Middle frontal gyrus (tissue), 1 donor: ENCODE measurements at regions not wholly inside any gene's neighbourhood (a gene's known extent, or its start where the extent isn't known, plus 50 kb on each side); places are given as distances from the start of the nearest gene placed in this dataset.

Experiments
- DNase-seq: peaks from one replicate; pipeline ENCODE4 v3.0.0-alpha.2; 2015; ENCODE audit warnings: low spot score; ENCODE audit errors: extremely low spot score

- DNase-seq, result no peak
Observed at GRCh38 chr6:167540796-167541195, 215.9 kb downstream of the TTLL2 start.

GRCh38 chr6:167541544-167541943, 216.7 kb downstream of the TTLL2 start:
- DNase-seq, result no peak

GRCh38 chr6:167543602-167544497, 219.0 kb downstream of the TTLL2 start:
- DNase-seq, result no peak

- no peak for DNase-seq
Observed at GRCh38 chr6:167546611-167547327, 221.9 kb downstream of the TTLL2 start.

- no peak for DNase-seq
Observed at GRCh38 chr6:167547328-167547692, 222.4 kb downstream of the TTLL2 start.

GRCh38 chr6:167547751-167548150, 222.9 kb downstream of the TTLL2 start:
- no peak for DNase-seq

- DNase-seq, result no peak
Observed at GRCh38 chr6:167548451-167548850, 223.6 kb downstream of the TTLL2 start.

- no peak for DNase-seq
Observed at GRCh38 chr6:167549213-167549612, 224.3 kb downstream of the TTLL2 start.

GRCh38 chr6:167550941-167551627, 226.2 kb downstream of the TTLL2 start:
- no peak for DNase-seq

GRCh38 chr6:167551628-167552257, 226.9 kb downstream of the TTLL2 start:
- no peak for DNase-seq

GRCh38 chr6:167552258-167552630, 227.4 kb downstream of the TTLL2 start:
- DNase-seq, result no peak

- no peak for DNase-seq
Observed at GRCh38 chr6:167552961-167553735, 228.3 kb downstream of the TTLL2 start.

GRCh38 chr6:167553736-167554119, 228.8 kb downstream of the TTLL2 start:
- DNase-seq, result no peak

- no peak for DNase-seq
Observed at GRCh38 chr6:167554854-167555253, 230.0 kb downstream of the TTLL2 start.

- DNase-seq, result no peak
Observed at GRCh38 chr6:167555836-167556235, 230.9 kb downstream of the TTLL2 start.

- DNase-seq, result no peak
Observed at GRCh38 chr6:167557675-167558074, 232.8 kb downstream of the TTLL2 start.

GRCh38 chr6:167558246-167559177, 233.6 kb downstream of the TTLL2 start:
- DNase-seq, result no peak

- no peak for DNase-seq
Observed at GRCh38 chr6:167559675-167560479, 235.0 kb downstream of the TTLL2 start.
